GM12892 (cell line): ENCODE measurements at regions not wholly inside any gene's neighbourhood (a gene's known extent, or its start where the extent isn't known, plus 50 kb on each side); places are given as distances from the start of the nearest gene placed in this dataset.

Experiments
- POLR2A ChIP-seq: IDR thresholded peaks from 2 replicates; pipeline ENCODE4 v1.6.1; 2011; ENCODE audit warnings: low read depth, low read length, control low read depth
- POLR2AphosphoS5 ChIP-seq: IDR thresholded peaks from 2 replicates; pipeline ENCODE4 v1.6.1; 2011; ENCODE audit warnings: low read depth, low read length, control low read depth

DNA sequence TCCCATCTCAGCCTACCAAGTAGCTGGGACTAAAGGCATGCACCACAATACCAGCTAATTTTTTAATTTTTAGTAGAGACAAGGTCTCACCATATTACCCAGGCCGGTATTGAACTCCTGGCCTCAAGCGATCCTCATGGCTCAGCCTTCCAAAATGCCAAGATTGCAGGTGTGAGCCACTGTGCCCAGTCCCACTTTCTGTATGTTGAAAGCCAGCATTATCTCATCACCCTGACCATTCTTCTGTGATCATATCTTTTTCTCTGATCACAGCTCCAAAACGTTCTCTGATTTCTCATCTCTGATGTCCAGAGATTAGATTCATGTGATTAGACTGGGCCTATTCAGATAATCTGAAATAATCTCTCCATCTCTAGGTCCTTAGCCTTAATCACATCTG, 337.7 kb downstream of the TPBG start:
- TF ChIP-seq POLR2A: no peak
- TF ChIP-seq POLR2AphosphoS5: no peak
